ENCODE measurements at regions not wholly inside any gene's neighbourhood (a gene's known extent, or its start where the extent isn't known, plus 50 kb on each side); places are given as distances from the start of the nearest gene placed in this dataset.

- no peak for TF ChIP-seq MXI1 (IDR thresholded peaks at IDR 0.05; ENCODE audit: low read depth, low read length)
- no peak for TF ChIP-seq MAX (IDR thresholded peaks at IDR 0.05; ENCODE audit: low read depth)
- no peak for TF ChIP-seq FOSL2 (IDR thresholded peaks at IDR 0.05; ENCODE audit: borderline replicate concordance, low read depth)
- no peak for TF ChIP-seq CTCF (IDR thresholded peaks at IDR 0.05)
- no peak for TF ChIP-seq POLR2AphosphoS5 (IDR thresholded peaks at IDR 0.05; ENCODE audit: low read depth, low read length)
- TF ChIP-seq USF2 (IDR thresholded peaks at IDR 0.05; ENCODE audit: borderline replicate concordance, low read depth, low read length), result no peak
- TF ChIP-seq RCOR1 (IDR thresholded peaks at IDR 0.05; ENCODE audit: low read length), result no peak
- no peak for TF ChIP-seq CHD2 (IDR thresholded peaks at IDR 0.05; ENCODE audit: low read length, partially characterized antibody)
- TF ChIP-seq RFX5 (IDR thresholded peaks at IDR 0.05; ENCODE audit: low read length), result no peak
Observed at GRCh38 chr21:36542312-36543101, 62.6 kb upstream of the CLDN14 start.
